ENCODE measurements at regions not wholly inside any gene's neighbourhood (a gene's known extent, or its start where the extent isn't known, plus 50 kb on each side); places are given as distances from the start of the nearest gene placed in this dataset.

DNA sequence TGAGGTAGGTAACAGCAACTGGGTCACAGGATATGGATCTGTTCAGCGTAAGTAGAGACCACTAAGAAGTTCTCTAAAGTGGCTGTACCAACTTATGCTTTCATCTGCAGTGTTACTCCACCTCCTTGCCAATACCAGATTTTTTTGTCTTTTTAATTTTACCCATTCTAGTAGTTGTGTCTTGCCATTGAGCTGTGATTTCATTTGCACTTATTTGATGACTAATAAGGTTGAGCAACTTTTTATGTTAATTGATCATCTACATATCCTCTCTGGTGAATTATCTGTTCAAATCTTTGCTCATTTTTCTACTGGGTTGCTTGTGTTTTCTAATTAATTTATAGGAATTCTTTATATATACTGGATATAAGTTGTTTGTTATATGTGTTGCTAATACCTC is 82.9 kb downstream of the OGFRL1 start:
- no peak for ATAC-seq (ENCODE audit: low read depth)

DNA sequence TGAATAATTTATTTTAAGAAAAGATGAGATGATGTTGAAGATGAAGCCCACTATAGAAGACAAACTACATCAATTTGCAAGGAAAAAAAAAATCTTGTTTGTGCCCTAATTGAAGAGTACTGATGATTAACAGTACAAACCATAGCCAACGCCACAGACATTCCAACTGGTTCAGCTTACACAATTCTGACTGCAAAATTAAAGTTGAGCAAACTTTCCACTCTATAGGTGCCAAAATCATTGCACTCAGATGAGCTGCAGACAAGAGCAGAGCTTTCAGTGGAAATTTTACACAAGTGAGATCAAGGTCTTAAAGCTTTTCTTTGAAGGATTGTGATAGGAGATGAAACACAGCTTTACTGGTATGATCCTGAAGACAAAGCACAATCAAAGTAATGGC is 85.3 kb downstream of the OGFRL1 start:
- Histone ChIP-seq H3K9me3 (ENCODE audit: control extremely low read depth in 1 of 3, control insufficient read depth in 2 of 3, insufficient read depth in 1 of 3, low read length in 2 of 3) (no peaks in the 10 kb centered on the region), H3K27me3 (replicated peaks in 1 of 4; ENCODE audit: control extremely low read depth in 1 of 4, control insufficient read depth in 3 of 4, insufficient read depth in 4 of 4, low read length in 3 of 4) (no peaks in the 10 kb centered on the region), H3K4me2 (replicated peaks; ENCODE audit: low read depth, low read length, poor library complexity, severe bottlenecking) (no peak overlapping the region), H3K4me3 (ENCODE audit: control extremely low read depth in 1 of 5, extremely low read depth in 1 of 5, insufficient read depth in 1 of 5, low read depth in 2 of 5, low read length in 4 of 5) (no peak overlapping the region), H3K9ac (ENCODE audit: low read length) (no peak overlapping the region), H3K27ac (ENCODE audit: low read length in 2 of 2) (no peak overlapping the region), H3K79me2 (ENCODE audit: control insufficient read depth, insufficient read depth, low read length) (no peaks in the 10 kb centered on the region), H3K36me3 (replicated peaks in 1 of 2; ENCODE audit: control extremely low read depth in 1 of 2, control insufficient read depth in 1 of 2, extremely low read depth in 1 of 2, insufficient read depth in 2 of 2, low read length in 1 of 2) (no peaks in the 10 kb centered on the region), H2AFZ (ENCODE audit: insufficient read depth, low read depth, low read length, poor library complexity, severe bottlenecking) (no peak overlapping the region), H4K20me1 (ENCODE audit: control insufficient read depth, insufficient read depth, low read length, poor library complexity, severe bottlenecking) (no peaks in the 10 kb centered on the region), H3K4me1 (ENCODE audit: control insufficient read depth in 2 of 2, insufficient read depth in 2 of 2, low read length in 2 of 2) (no peaks in the 10 kb centered on the region)
- Mint-ChIP-seq H3K27me3 (peaks cover 10% of the 10 kb centered on the region), H3K4me1 (no peaks in the 10 kb centered on the region), H3K27ac (no peak overlapping the region), H3K4me3 (no peak overlapping the region), H3K9me3 (ENCODE audit: insufficient read depth) (no peaks in the 10 kb centered on the region)
- TF ChIP-seq, protein P1, sequence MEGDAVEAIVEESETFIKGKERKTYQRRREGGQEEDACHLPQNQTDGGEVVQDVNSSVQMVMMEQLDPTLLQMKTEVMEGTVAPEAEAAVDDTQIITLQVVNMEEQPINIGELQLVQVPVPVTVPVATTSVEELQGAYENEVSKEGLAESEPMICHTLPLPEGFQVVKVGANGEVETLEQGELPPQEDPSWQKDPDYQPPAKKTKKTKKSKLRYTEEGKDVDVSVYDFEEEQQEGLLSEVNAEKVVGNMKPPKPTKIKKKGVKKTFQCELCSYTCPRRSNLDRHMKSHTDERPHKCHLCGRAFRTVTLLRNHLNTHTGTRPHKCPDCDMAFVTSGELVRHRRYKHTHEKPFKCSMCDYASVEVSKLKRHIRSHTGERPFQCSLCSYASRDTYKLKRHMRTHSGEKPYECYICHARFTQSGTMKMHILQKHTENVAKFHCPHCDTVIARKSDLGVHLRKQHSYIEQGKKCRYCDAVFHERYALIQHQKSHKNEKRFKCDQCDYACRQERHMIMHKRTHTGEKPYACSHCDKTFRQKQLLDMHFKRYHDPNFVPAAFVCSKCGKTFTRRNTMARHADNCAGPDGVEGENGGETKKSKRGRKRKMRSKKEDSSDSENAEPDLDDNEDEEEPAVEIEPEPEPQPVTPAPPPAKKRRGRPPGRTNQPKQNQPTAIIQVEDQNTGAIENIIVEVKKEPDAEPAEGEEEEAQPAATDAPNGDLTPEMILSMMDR (IDR thresholded peaks at IDR 0.05) = no peak
- no peak for TF ChIP-seq EZH2 (IDR thresholded peaks at IDR 0.05; ENCODE audit: borderline replicate concordance, insufficient read depth, low read depth, low read length, poor library complexity, severe bottlenecking)
- ChIA-PET CTCF (interaction anchor here (1.7 kb wide), 1 partner anchor 11 kb away, joined by 4 read pairs; no protein-coding TSS in a partner anchor), POLR2A (no interaction called here)
- DNase-seq = no peak
- intact Hi-C loops (cut with micrococcal nuclease) = no loop called here
- no CpG with 5 or more reads among the region's 1 CpG for WGBS (ENCODE audit: insufficient coverage)
- ATAC-seq (ENCODE audit: low read depth) = no peak

More for the DNA sequence above, 82.9 kb downstream of the OGFRL1 start:
- Mint-ChIP-seq H3K27me3 (peaks cover 10% of the 10 kb centered on the region), H3K9me3 (ENCODE audit: insufficient read depth) (no peaks in the 10 kb centered on the region), H3K4me1 (peaks cover 15% of the 10 kb centered on the region), H3K4me3 (no peak overlapping the region), H3K27ac (no peak overlapping the region)
- intact Hi-C loops (cut with micrococcal nuclease) = no loop called here
- H3K79me2 ChIP-seq (ENCODE audit: control insufficient read depth, insufficient read depth, low read length) = no peaks in the 10 kb centered on the region
- no peaks in the 10 kb centered on the region for H3K27me3 ChIP-seq (replicated peaks in 1 of 4; ENCODE audit: control extremely low read depth in 1 of 4, control insufficient read depth in 3 of 4, insufficient read depth in 4 of 4, low read length in 3 of 4)
- H3K9me3 ChIP-seq (ENCODE audit: control extremely low read depth in 1 of 3, control insufficient read depth in 2 of 3, insufficient read depth in 1 of 3, low read length in 2 of 3) = no peaks in the 10 kb centered on the region
- WGBS (ENCODE audit: insufficient coverage) = no CpG with 5 or more reads among the region's 1 CpG
- no peak overlapping the region for H3K27ac ChIP-seq (ENCODE audit: low read length in 2 of 2)
- ChIA-PET POLR2A (no interaction called here), CTCF (no interaction called here)
- H3K4me3 ChIP-seq (ENCODE audit: control extremely low read depth in 1 of 5, extremely low read depth in 1 of 5, insufficient read depth in 1 of 5, low read depth in 2 of 5, low read length in 4 of 5) = no peak overlapping the region
- no peak for DNase-seq
- TF ChIP-seq EZH2 (IDR thresholded peaks at IDR 0.05; ENCODE audit: borderline replicate concordance, insufficient read depth, low read depth, low read length, poor library complexity, severe bottlenecking) = no peak
- TF ChIP-seq, protein P1 (IDR thresholded peaks at IDR 0.05) = no peak
- no peak overlapping the region for H3K9ac ChIP-seq (ENCODE audit: low read length)
- H4K20me1 ChIP-seq (ENCODE audit: control insufficient read depth, insufficient read depth, low read length, poor library complexity, severe bottlenecking) = no peaks in the 10 kb centered on the region
- H3K4me1 ChIP-seq (ENCODE audit: control insufficient read depth in 2 of 2, insufficient read depth in 2 of 2, low read length in 2 of 2) = peaks cover 11 to 12% of the 10 kb centered on the region in 2 donors
- H3K36me3 ChIP-seq (replicated peaks in 1 of 2; ENCODE audit: control extremely low read depth in 1 of 2, control insufficient read depth in 1 of 2, extremely low read depth in 1 of 2, insufficient read depth in 2 of 2, low read length in 1 of 2) = no peaks in the 10 kb centered on the region
- H2AFZ ChIP-seq (ENCODE audit: insufficient read depth, low read depth, low read length, poor library complexity, severe bottlenecking) = no peak overlapping the region
- no peak overlapping the region for H3K4me2 ChIP-seq (replicated peaks; ENCODE audit: low read depth, low read length, poor library complexity, severe bottlenecking)
